PC-9 (cell line): ENCODE measurements at regions not wholly inside any gene's neighbourhood (a gene's known extent, or its start where the extent isn't known, plus 50 kb on each side); places are given as distances from the start of the nearest gene placed in this dataset.

Experiments used
- BruUV-seq: library from RNA; stranded (reverse); fragments of 400-500 nt; replicated peaks from 2 replicates; lab custom pipeline; 2021; lab: Mats Ljungman, UMichigan
- CTCF ChIA-PET: fragments of 300-600 bp; sonication (Branson Sonifier 250); formaldehyde crosslinking; loops from one replicate; lab custom pipeline; 2022; ENCODE audit warnings: antibody characterized with exemption; lab: Charles Lee
- POLR2A ChIA-PET: fragments of 300-600 bp; sonication (Branson Sonifier 250); formaldehyde crosslinking; loops from one replicate; lab custom pipeline; 2022; ENCODE audit warnings: antibody characterized with exemption; ENCODE audit not compliant: unreplicated experiment; lab: Charles Lee
- DNase-seq, 2 experiments: peaks; one replicate each; pipeline versions ENCODE4 v3.0.0 to v3.0.0-alpha.2; 2015 to 2022; ENCODE audit warnings: mixed read lengths in 1 of 2
- H2AFZ ChIP-seq: fragments of 200-600 bp; sonication (generic); 2 replicates; pipeline ENCODE4 v1.8.1; 2017; ENCODE audit warnings: antibody characterized with exemption
- H3F3A ChIP-seq: fragments of 200-600 bp; sonication (generic); 2 replicates; pipeline ENCODE4 v1.8.1; 2017; ENCODE audit warnings: antibody characterized with exemption, mild to moderate bottlenecking, low read depth; ENCODE audit not compliant: insufficient read depth
- H3K27ac ChIP-seq: fragments of 200-600 bp; sonication (generic); 2 replicates; pipeline ENCODE4 v1.6.1; 2016; ENCODE audit warnings: mixed run types
- H3K27me3 ChIP-seq: fragments of 200-600 bp; sonication (generic); 2 replicates; pipeline ENCODE4 v1.6.1; 2016; ENCODE audit warnings: low read depth, mixed run types; ENCODE audit not compliant: insufficient read depth
- H3K36me3 ChIP-seq: fragments of 200-600 bp; sonication (generic); 2 replicates; pipeline ENCODE4 v1.6.1; 2016; ENCODE audit warnings: low read depth, mixed run types
- H3K4me1 ChIP-seq: fragments of 200-600 bp; sonication (generic); replicated peaks from 2 replicates; pipeline ENCODE4 v1.6.1; 2016; ENCODE audit warnings: mixed run types; ENCODE audit not compliant: insufficient read depth
- H3K4me2 ChIP-seq: fragments of 200-600 bp; sonication (generic); 2 replicates; pipeline ENCODE4 v1.6.1; 2017; ENCODE audit warnings: mixed run types
- H3K4me3 ChIP-seq: fragments of 200-600 bp; sonication (generic); 2 replicates; pipeline ENCODE4 v1.6.1; 2016; ENCODE audit warnings: mixed run types
- H3K79me2 ChIP-seq: fragments of 200-600 bp; sonication (generic); 2 replicates; pipeline ENCODE4 v1.6.1; 2017; ENCODE audit warnings: low read depth, mixed run types
- H3K9me2 ChIP-seq: fragments of 200-600 bp; sonication (generic); 2 replicates; pipeline ENCODE4 v1.8.1; 2017; ENCODE audit warnings: mild to moderate bottlenecking; ENCODE audit not compliant: insufficient read depth
- H3K9me3 ChIP-seq: fragments of 200-600 bp; sonication (generic); 2 replicates; pipeline ENCODE4 v1.8.1; 2016; ENCODE audit warnings: low read depth; ENCODE audit not compliant: insufficient read depth
- H4K20me1 ChIP-seq: fragments of 200-600 bp; sonication (generic); 2 replicates; pipeline ENCODE4 v1.8.1; 2017; ENCODE audit not compliant: insufficient read depth
- CTCF ChIP-seq: fragments of 200-600 bp; sonication (generic); conservative IDR thresholded peaks from 2 replicates; pipeline ENCODE4 v1.6.1; 2017; ENCODE audit warnings: mixed run types, antibody characterized with exemption, mild to moderate bottlenecking, moderate library complexity
- EZH2 ChIP-seq: fragments of 200-600 bp; sonication (generic); IDR thresholded peaks from 2 replicates; pipeline ENCODE4 v1.8.0; 2017; ENCODE audit warnings: antibody characterized with exemption, low read depth
- intact Hi-C: fragments of 100-400 bp; cut with micrococcal nuclease; formaldehyde crosslinking; loops from one replicate; pipeline ENCODE4 v1.10.0; 2022; ENCODE audit not compliant: unreplicated experiment

- Histone ChIP-seq H3K4me3 (no peak overlapping the region), H3K9me2 (no peaks in the 10 kb centered on the region), H3K9me3 (no peaks in the 10 kb centered on the region), H3K27ac (no peak overlapping the region), H3K4me2 (no peak overlapping the region), H2AFZ (no peak overlapping the region), H3K36me3 (no peaks in the 10 kb centered on the region), H3K27me3 (no peaks in the 10 kb centered on the region), H3K4me1 (no peaks in the 10 kb centered on the region), H3F3A (no peaks in the 10 kb centered on the region), H4K20me1 (no peaks in the 10 kb centered on the region), H3K79me2 (no peaks in the 10 kb centered on the region)
- intact Hi-C loops = no loop called here
- CTCF ChIA-PET = no interaction called here
- no TSS peak for BruUV-seq
- TF ChIP-seq CTCF = no peak
- TF ChIP-seq EZH2 = no peak
- POLR2A ChIA-PET = no interaction called here
- DNase-seq = no peak
These were observed 204.5 kb downstream of the POU4F1 start for GRCh38 chr13:78398743-78399410.

GRCh38 chr13:78393286-78394142 lies 209.8 kb downstream of the POU4F1 start:
- intact Hi-C loops = no loop called here
- Histone ChIP-seq H3K27me3 (no peaks in the 10 kb centered on the region), H3K4me2 (no peak overlapping the region), H2AFZ (no peak overlapping the region), H3K4me1 (no peaks in the 10 kb centered on the region), H3K9me3 (no peaks in the 10 kb centered on the region), H3K4me3 (no peak overlapping the region), H3F3A (no peaks in the 10 kb centered on the region), H3K27ac (no peak overlapping the region), H4K20me1 (no peaks in the 10 kb centered on the region), H3K9me2 (no peaks in the 10 kb centered on the region), H3K36me3 (no peaks in the 10 kb centered on the region), H3K79me2 (no peaks in the 10 kb centered on the region)
- no peak for DNase-seq
- POLR2A ChIA-PET = no interaction called here
- CTCF ChIA-PET = no interaction called here
- no TSS peak for BruUV-seq
- TF ChIP-seq CTCF (no peak), EZH2 (no peak)

GRCh38 chr13:78383899-78384298 lies 219.5 kb downstream of the POU4F1 start:
- CTCF ChIA-PET = no interaction called here
- Histone ChIP-seq H3K27ac (no peak overlapping the region), H3K79me2 (no peaks in the 10 kb centered on the region), H3K4me1 (no peaks in the 10 kb centered on the region), H3K4me2 (no peak overlapping the region), H3K36me3 (no peaks in the 10 kb centered on the region), H3K9me3 (no peaks in the 10 kb centered on the region), H3K4me3 (no peak overlapping the region), H3K9me2 (no peaks in the 10 kb centered on the region), H3K27me3 (no peaks in the 10 kb centered on the region), H4K20me1 (no peaks in the 10 kb centered on the region), H2AFZ (no peak overlapping the region), H3F3A (no peaks in the 10 kb centered on the region)
- POLR2A ChIA-PET = no interaction called here
- intact Hi-C loops = no loop called here
- DNase-seq = no peak
- BruUV-seq = no TSS peak
- TF ChIP-seq EZH2 = no peak
